ENCODE measurements at regions not wholly inside any gene's neighbourhood (a gene's known extent, or its start where the extent isn't known, plus 50 kb on each side); places are given as distances from the start of the nearest gene placed in this dataset.

- intact Hi-C loops (cut with micrococcal nuclease; ENCODE audit: unreplicated experiment) = no loop called here
- no peak overlapping the region for H2AFZ ChIP-seq
- no peak for DNase-seq
- ChIA-PET POLR2A (ENCODE audit: unreplicated experiment) (interaction anchor here (0.5 kb wide), 1 partner anchor 20 kb away, joined by 4 read pairs; no protein-coding TSS in a partner anchor), CTCF (no interaction called here)
- no peaks in the 10 kb centered on the region for H3K9me3 ChIP-seq (ENCODE audit: insufficient read depth, low read depth)
- H3K9me2 ChIP-seq (ENCODE audit: insufficient read depth) = no peaks in the 10 kb centered on the region; the same call in 1 of the 2 replicates
- no peaks in the 10 kb centered on the region for H3K27me3 ChIP-seq (ENCODE audit: insufficient read depth, low read depth)
- no peaks in the 10 kb centered on the region for H3K36me3 ChIP-seq (ENCODE audit: low read depth)
- H4K20me1 ChIP-seq (ENCODE audit: insufficient read depth) = no peaks in the 10 kb centered on the region
- H3F3A ChIP-seq (ENCODE audit: insufficient read depth, low read depth) = no peaks in the 10 kb centered on the region
- no peak overlapping the region for H3K27ac ChIP-seq
- BruUV-seq (replicated peaks) = no TSS peak
- no peak overlapping the region for H3K4me2 ChIP-seq
- no peaks in the 10 kb centered on the region for H3K79me2 ChIP-seq (ENCODE audit: low read depth)
- no peak overlapping the region for H3K4me3 ChIP-seq
- TF ChIP-seq, protein P1, sequence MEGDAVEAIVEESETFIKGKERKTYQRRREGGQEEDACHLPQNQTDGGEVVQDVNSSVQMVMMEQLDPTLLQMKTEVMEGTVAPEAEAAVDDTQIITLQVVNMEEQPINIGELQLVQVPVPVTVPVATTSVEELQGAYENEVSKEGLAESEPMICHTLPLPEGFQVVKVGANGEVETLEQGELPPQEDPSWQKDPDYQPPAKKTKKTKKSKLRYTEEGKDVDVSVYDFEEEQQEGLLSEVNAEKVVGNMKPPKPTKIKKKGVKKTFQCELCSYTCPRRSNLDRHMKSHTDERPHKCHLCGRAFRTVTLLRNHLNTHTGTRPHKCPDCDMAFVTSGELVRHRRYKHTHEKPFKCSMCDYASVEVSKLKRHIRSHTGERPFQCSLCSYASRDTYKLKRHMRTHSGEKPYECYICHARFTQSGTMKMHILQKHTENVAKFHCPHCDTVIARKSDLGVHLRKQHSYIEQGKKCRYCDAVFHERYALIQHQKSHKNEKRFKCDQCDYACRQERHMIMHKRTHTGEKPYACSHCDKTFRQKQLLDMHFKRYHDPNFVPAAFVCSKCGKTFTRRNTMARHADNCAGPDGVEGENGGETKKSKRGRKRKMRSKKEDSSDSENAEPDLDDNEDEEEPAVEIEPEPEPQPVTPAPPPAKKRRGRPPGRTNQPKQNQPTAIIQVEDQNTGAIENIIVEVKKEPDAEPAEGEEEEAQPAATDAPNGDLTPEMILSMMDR (conservative IDR thresholded peaks at IDR 0.05) = no peak
- TF ChIP-seq EZH2 (IDR thresholded peaks at IDR 0.05; ENCODE audit: low read depth) = no peak
- H3K4me1 ChIP-seq (replicated peaks; ENCODE audit: insufficient read depth) = no peaks in the 10 kb centered on the region
These were observed 109.0 kb upstream of the TAS2R1 start for GRCh38 chr5:9739135-9739534.

- intact Hi-C loops (cut with micrococcal nuclease; ENCODE audit: unreplicated experiment) = no loop called here
- POLR2A ChIA-PET (ENCODE audit: unreplicated experiment) = no interaction called here
- Histone ChIP-seq H3K36me3 (ENCODE audit: low read depth) (no peaks in the 10 kb centered on the region), H3K9me2 (ENCODE audit: insufficient read depth) (no peaks in the 10 kb centered on the region), H3F3A (ENCODE audit: insufficient read depth, low read depth) (no peaks in the 10 kb centered on the region), H3K79me2 (ENCODE audit: low read depth) (no peaks in the 10 kb centered on the region), H4K20me1 (ENCODE audit: insufficient read depth) (no peaks in the 10 kb centered on the region), H3K4me1 (replicated peaks; ENCODE audit: insufficient read depth) (no peaks in the 10 kb centered on the region), H3K27me3 (ENCODE audit: insufficient read depth, low read depth) (no peaks in the 10 kb centered on the region), H2AFZ (no peak overlapping the region), H3K4me2 (no peak overlapping the region), H3K27ac (no peak overlapping the region), H3K9me3 (ENCODE audit: insufficient read depth, low read depth) (no peaks in the 10 kb centered on the region), H3K4me3 (no peak overlapping the region)
- no peak for DNase-seq
- CTCF ChIA-PET = no interaction called here
- TF ChIP-seq, protein P1 (conservative IDR thresholded peaks at IDR 0.05) = no peak
- TF ChIP-seq EZH2 (IDR thresholded peaks at IDR 0.05; ENCODE audit: low read depth) = no peak
- BruUV-seq (replicated peaks) = no TSS peak
These were observed 107.1 kb upstream of the TAS2R1 start for GRCh38 chr5:9737265-9737664.

DNA sequence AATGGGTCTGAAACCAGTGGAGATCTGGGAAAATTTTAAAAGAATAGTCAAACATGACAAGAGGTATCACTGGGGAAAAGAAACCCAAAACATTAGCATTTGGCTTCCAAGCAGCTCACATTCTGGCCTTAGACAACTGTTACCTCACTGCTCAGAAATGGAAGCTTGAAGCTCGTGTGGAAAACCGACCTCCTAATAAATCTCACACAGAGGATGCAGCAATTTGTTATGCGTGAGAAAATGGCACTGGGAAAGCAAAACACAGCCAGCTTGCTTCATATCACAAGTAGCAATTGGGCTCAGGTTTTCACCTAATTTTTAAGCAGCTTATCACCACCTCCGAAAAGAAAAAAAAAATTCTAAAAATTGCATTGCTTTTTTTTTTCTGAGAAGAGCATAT, 103.3 kb upstream of the TAS2R1 start:
- intact Hi-C loops (cut with micrococcal nuclease; ENCODE audit: unreplicated experiment) = no loop called here
- no peak overlapping the region for H3K4me2 ChIP-seq
- no peak overlapping the region for H2AFZ ChIP-seq
- H3K9me2 ChIP-seq (ENCODE audit: insufficient read depth) = no peaks in the 10 kb centered on the region
- H3K27me3 ChIP-seq (ENCODE audit: insufficient read depth, low read depth) = no peaks in the 10 kb centered on the region
- H3K4me1 ChIP-seq (replicated peaks; ENCODE audit: insufficient read depth) = no peaks in the 10 kb centered on the region
- no peaks in the 10 kb centered on the region for H3K9me3 ChIP-seq (ENCODE audit: insufficient read depth, low read depth)
- no peak overlapping the region for H3K27ac ChIP-seq
- no peaks in the 10 kb centered on the region for H3F3A ChIP-seq (ENCODE audit: insufficient read depth, low read depth)
- no peak for TF ChIP-seq EZH2 (IDR thresholded peaks at IDR 0.05; ENCODE audit: low read depth)
- ChIA-PET CTCF (no interaction called here), POLR2A (ENCODE audit: unreplicated experiment) (no interaction called here)
- no peak for DNase-seq
- no peaks in the 10 kb centered on the region for H3K79me2 ChIP-seq (ENCODE audit: low read depth)
- H3K36me3 ChIP-seq (ENCODE audit: low read depth) = no peaks in the 10 kb centered on the region
- no peak overlapping the region for H3K4me3 ChIP-seq
- no TSS peak for BruUV-seq (replicated peaks)
- H4K20me1 ChIP-seq (ENCODE audit: insufficient read depth) = no peaks in the 10 kb centered on the region

DNA sequence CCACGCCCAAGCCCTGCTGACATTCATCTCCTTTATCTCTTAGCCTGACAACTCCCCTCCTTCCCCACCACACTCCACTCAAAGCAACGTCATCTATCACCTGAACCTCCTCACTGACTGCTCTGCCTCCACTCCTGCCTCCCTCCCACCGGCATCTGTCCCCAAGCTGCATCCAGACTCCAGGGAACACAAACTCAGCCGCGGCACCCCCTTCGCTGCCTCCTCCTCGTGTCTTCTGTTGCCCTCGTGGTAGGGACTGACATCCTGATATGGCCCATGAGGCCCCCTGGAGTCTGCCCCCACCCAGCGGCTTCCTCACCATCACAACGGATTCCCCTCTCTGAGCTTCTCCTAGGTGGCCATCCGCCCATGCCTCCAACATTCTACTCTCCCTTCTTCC, 101.0 kb upstream of the TAS2R1 start:
- H4K20me1 ChIP-seq (ENCODE audit: insufficient read depth) = no peaks in the 10 kb centered on the region
- H3K79me2 ChIP-seq (ENCODE audit: low read depth) = no peaks in the 10 kb centered on the region
- H3K4me3 ChIP-seq = no peak overlapping the region
- ChIA-PET CTCF (no interaction called here), POLR2A (ENCODE audit: unreplicated experiment) (no interaction called here)
- H3K36me3 ChIP-seq (ENCODE audit: low read depth) = no peaks in the 10 kb centered on the region
- no peak for TF ChIP-seq EZH2 (IDR thresholded peaks at IDR 0.05; ENCODE audit: low read depth)
- TF ChIP-seq, protein P1 (conservative IDR thresholded peaks at IDR 0.05) = no peak
- no peaks in the 10 kb centered on the region for H3K4me1 ChIP-seq (replicated peaks; ENCODE audit: insufficient read depth)
- no peaks in the 10 kb centered on the region for H3F3A ChIP-seq (ENCODE audit: insufficient read depth, low read depth)
- no TSS peak for BruUV-seq (replicated peaks)
- H3K4me2 ChIP-seq = no peak overlapping the region
- H3K27ac ChIP-seq = no peak overlapping the region
- H3K9me3 ChIP-seq (ENCODE audit: insufficient read depth, low read depth) = no peaks in the 10 kb centered on the region
- H3K27me3 ChIP-seq (ENCODE audit: insufficient read depth, low read depth) = no peaks in the 10 kb centered on the region
- intact Hi-C loops (cut with micrococcal nuclease; ENCODE audit: unreplicated experiment) = no loop called here
- H2AFZ ChIP-seq = no peak overlapping the region
- no peak for DNase-seq
- no peaks in the 10 kb centered on the region for H3K9me2 ChIP-seq (ENCODE audit: insufficient read depth)
